DMS53 treated with DMSO at 0.1 percent for 48 hours (cell line): ENCODE measurements at regions not wholly inside any gene's neighbourhood (a gene's known extent, or its start where the extent isn't known, plus 50 kb on each side); places are given as distances from the start of the nearest gene placed in this dataset.
"Not testable (repeated sequence)": the region's sequence is repeated elsewhere in the genome, so short reads cannot be mapped to it uniquely, and the experiment has no call there.

Experiments
- DNase-seq: peaks from one replicate; lab custom pipeline; 2025; ENCODE audit not compliant: unreplicated experiment; lab: John Stamatoyannopoulos, UW

- DNase-seq: no peak
Observed at GRCh38 chr3:14057701-14058100, 67.0 kb downstream of the CHCHD4 start.

- DNase-seq: no peak
Observed at GRCh38 chr3:14047841-14048240, 76.8 kb downstream of the CHCHD4 start.

DNA sequence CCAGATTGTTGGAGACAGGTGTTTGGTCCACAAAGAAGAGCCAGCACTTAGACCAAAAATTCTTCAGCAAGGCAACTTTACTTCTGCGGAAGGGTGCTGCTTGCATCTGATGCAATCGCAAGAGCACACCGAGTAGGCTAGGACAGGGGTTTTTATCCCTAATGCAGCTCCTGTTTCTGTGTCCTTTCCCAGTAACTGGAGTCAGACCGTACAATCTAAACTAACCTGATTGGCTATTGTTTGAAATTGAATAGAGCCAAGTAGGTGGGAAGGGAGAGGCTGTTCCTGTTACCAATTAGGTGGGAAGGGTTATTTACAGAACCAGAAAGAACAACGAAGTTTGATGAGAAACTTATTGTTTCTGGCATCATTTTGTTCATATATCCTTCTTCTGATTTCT lies 77.6 kb downstream of the CHCHD4 start:
- DNase-seq: no peak

DNA sequence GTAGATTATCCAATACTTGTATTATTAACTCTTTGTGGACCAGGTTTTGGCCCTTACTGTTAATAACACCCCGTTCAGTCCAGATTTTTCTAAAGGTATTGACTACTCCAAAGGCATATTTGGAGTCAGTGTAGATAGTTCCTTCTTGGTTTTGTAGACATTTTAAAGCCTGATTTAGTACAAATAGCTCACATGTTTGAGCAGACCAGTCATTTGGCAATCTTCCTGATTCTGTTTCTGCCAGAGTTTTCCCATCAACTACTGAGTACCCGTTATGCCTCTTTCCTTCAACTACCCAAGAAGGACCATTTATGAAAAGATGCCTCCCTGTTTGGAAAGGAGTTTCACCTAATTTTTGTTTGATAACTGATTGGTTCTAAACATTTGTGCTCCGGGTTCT lies 82.0 kb downstream of the CHCHD4 start:
- no peak for DNase-seq

DNA sequence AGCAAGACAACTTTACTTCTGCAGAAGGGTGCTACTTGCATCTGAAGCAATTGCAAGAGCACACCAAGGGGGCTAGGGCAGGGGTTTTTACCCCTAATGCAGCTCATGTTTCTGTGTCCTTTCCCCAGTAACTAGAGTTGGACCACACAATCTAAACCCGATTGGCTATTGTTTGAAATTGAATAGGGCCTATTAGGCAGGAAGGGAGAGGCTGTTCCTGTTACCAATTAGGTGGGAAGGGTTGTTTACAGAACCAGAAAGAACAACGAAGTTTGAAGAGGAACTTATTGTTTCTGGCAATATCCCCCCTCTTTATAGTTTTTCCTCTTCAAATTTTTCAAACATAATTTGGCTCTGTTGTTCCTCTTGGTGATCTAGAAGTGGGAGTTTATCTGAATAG lies 85.5 kb downstream of the CHCHD4 start:
- no peak for DNase-seq

DNA sequence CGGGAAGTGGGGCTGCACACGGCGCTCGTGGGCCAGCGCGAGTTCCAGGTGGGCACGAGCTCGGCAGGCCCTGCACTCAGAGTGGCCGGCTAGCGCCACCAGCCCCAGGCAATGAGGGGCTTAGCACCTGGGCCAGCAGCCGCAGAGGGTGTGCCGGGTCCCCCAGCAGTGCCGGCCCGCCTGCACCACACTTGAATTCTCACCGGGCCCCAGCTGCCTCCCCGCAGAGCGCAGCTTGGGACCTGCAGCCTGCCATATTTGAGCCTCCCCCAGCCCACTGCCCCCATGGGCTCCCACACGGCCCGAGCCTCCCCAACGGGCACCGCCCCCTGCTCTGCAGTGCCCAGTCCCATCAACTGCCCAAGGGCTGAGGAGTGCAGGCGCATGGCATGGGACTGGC lies 87.5 kb downstream of the CHCHD4 start:
- no peak for DNase-seq

DNA sequence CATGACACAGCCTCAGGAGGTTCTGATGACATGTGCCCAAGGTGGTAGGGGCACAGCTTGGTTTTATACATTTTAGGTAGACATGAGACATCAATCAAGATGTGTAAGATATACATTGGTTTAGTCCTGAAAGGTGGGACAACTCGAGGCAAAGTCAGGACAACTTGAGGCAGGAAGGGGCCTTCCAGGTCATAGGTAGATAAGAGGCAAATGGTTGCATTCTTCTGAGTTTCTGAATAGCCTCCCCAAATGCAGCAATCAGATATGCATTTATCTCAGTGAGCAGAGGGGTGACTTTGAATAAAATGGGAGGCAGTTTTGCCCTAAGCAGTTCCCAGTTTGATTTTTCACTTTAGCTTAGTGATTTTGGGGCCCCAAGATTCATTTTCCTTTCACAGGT lies 91.6 kb downstream of the CHCHD4 start:
- DNase-seq: no peak

DNA sequence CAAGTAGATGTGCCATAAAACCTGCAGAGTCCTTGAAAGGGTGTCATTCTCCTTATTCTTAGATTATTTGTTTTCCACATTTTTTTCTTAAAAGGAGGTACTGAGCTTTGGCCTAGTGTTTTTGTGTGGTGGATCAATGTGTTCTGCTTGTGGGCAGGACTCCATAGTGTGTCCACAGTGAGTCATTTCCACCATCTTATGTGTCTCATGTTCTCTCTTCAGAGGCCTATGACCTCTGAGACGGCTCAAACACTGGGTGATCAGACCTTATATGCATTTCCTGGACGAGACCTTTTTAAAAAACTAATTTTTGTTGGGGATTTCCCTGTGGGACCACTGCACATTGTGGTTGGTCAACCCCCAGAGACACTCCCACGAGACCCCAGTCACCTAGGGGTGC lies 93.4 kb downstream of the CHCHD4 start:
- DNase-seq: no peak

- DNase-seq: not testable (repeated sequence)
Observed at GRCh38 chr3:14029390-14029995, 95.2 kb downstream of the CHCHD4 start.

DNA sequence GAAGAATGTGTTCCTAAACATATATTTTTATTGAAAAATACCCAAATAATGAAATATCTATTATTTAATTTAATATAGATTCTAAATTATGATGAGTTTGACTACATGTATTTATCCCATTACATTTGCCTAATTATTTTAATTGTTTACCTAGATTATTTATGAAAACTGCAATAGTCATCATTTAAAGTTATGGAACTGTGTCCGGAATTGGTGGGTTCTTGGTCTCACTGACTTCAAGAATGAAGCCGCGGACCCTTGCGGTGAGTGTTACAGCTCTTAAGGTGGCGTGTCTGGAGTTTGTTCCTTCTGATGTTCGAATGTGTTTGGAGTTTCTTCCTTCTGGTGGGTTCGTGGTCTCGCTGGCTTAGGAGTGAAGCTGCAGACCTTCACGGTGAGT lies 96.5 kb downstream of the CHCHD4 start:
- DNase-seq: not testable (repeated sequence)

- no peak for DNase-seq
Observed at GRCh38 chr3:14019459-14019858, 105.2 kb downstream of the CHCHD4 start.

DNA sequence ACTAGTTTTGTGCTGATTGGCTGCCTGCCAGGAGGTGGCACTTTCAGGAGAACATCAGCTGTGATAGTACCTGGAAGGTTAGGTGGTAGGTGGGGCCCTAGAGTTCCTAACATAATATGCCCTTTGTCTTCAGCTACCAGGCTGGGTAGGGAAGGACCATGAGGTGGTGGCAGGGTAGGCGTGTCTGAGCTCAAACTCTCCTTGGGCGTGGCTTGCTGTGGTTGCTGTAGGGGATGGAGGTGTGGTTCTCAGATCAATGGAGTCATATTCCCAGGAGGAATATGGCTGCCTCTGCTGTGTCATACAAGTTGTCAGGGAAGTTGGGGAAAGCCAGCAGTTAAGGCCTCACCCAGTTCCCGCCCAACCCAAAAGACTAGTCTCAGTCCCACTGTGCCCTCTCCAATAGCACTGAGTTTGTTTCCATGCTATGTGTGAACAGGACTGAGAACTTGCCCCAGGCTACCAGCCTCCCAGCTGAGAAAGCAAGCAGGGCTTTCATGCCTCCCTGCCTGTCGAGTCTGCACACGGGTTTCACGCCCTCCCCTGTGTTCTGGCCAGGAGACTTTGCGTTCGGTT lies 107.7 kb downstream of the CHCHD4 start:
- DNase-seq: no peak

- DNase-seq: no peak
Observed at GRCh38 chr3:14007006-14007405, 117.7 kb downstream of the CHCHD4 start.

- no peak for DNase-seq
Observed at GRCh38 chr3:14001136-14001535, 121.3 kb upstream of the WNT7A start.

GRCh38 chr3:14000556-14000955 lies 120.7 kb upstream of the WNT7A start:
- no peak for DNase-seq

DNA sequence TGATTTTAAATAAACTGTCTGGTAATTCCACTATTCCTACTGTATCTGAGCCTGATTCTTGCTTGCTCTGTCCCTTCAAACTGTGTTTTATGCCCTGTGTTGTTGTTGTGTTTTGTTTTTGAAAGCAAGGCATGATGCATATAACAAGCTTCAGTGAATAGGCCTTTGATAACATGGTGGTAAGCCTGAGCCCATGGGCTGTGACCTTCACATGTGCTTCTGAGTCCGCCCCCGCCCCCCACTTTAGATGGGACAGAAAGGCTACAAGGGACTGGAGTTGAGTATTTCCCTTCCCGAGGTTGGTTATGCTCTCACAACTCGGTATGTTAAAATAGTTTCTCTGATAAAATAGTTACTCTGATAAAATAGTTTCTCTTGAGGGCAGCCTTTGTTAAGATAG lies 119.0 kb upstream of the WNT7A start:
- DNase-seq: no peak

- not testable (repeated sequence) for DNase-seq
Observed at GRCh38 chr3:13995216-13995615, 115.3 kb upstream of the WNT7A start.

DNA sequence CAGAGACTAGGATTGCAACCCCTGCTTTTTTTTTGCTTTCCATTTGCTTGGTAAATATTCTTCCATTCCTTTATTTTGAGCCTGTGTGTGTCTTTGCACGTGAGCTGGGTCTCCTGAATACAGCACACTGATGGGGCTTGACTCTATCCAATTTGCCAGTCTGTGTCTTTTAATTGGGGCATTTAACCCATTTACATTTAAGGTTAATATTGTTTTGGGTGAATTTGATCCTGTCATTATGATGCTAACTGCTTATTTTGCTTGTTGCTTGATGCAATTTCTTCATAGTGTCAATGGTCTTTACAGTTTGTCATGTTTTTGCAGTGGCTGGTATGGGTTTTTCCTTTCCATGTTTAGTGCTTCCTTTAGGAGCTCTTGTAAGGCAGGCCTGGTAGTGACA lies 109.1 kb upstream of the WNT7A start:
- DNase-seq: not testable (repeated sequence)

GRCh38 chr3:13976469-13976868 lies 96.6 kb upstream of the WNT7A start:
- no peak for DNase-seq

DNA sequence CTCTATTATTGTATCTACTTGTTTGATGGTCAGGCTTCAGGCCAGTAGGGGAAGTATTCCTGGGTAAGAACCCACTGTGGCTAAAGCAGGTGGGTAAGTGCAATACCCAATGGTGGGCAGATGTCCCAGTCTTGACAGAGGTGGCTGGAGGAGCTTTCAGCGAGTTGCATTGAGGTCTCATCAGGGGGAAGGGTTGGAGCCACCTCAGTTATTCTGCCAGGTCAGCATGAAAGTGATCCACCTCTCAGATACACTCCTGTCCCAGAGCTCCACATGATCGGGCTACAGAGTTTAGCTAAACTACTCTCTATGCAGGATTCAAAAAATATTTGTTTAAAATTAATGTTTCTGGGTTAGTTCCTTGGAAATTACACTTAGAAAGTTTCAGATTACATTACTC lies 95.8 kb upstream of the WNT7A start:
- DNase-seq: no peak

GRCh38 chr3:13972679-13973379 lies 93.0 kb upstream of the WNT7A start:
- DNase-seq: peak; percentile 0

GRCh38 chr3:13966302-13966701 lies 86.4 kb upstream of the WNT7A start:
- DNase-seq: no peak
